ENCODE measurements at regions not wholly inside any gene's neighbourhood (a gene's known extent, or its start where the extent isn't known, plus 50 kb on each side); places are given as distances from the start of the nearest gene placed in this dataset.
"Not testable (repeated sequence)": the region's sequence is repeated elsewhere in the genome, so short reads cannot be mapped to it uniquely, and the experiment has no call there.

DNA sequence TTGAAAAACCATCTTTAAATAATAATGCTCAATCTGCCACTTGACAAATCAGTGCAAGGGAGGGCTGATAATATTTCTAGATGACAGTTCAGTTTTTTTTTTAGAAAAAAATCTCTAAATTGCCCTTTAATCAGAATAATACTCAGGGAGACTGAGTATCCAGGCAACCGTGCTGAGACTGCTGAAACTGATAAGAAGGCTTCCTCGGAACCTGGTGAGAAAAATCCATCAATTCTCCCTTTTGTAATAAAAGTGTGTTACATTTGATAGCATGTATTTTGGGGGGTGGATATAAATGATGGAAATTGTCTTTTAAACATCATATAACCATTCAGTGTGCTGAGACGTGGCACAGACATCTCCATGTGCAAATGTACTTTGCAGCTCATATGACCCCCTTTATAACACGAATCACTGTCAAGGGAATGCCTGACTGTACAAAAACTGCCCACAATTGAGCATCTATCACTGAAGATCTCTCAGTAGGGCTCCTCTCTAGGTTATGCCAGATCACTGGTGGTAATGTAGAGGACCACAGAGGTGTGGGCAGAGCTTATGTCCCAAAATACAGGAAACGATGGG lies 491.1 kb upstream of the ADARB2 start:
- ATAC-seq, result no peak
- no peak for DNase-seq (ENCODE audit: low spot score)
- intact Hi-C loops (cut with DNase I), result no loop called here

DNA sequence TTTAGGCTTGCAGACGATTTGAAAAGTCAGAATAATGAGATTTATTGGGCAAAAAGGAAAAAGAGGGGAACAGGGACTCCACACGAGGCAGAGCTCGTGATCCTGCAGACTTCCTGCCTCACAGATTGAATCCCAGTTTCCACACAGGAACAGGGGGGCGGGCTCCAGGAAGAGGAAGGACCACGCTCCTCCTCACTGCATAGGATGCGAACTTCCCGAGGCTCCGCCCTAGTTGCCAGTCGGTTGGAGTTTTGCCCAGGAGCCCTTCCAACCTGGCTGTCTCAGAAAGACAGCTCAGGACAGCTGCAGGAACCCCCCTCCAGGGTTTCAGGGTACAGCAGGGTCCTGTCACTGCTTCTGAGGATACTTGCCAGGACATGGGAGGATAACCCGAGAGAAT lies 488.3 kb upstream of the ADARB2 start:
- intact Hi-C loops (cut with DNase I), result no loop called here
- DNase-seq (ENCODE audit: low spot score) (no peak), ATAC-seq (no peak)

DNA sequence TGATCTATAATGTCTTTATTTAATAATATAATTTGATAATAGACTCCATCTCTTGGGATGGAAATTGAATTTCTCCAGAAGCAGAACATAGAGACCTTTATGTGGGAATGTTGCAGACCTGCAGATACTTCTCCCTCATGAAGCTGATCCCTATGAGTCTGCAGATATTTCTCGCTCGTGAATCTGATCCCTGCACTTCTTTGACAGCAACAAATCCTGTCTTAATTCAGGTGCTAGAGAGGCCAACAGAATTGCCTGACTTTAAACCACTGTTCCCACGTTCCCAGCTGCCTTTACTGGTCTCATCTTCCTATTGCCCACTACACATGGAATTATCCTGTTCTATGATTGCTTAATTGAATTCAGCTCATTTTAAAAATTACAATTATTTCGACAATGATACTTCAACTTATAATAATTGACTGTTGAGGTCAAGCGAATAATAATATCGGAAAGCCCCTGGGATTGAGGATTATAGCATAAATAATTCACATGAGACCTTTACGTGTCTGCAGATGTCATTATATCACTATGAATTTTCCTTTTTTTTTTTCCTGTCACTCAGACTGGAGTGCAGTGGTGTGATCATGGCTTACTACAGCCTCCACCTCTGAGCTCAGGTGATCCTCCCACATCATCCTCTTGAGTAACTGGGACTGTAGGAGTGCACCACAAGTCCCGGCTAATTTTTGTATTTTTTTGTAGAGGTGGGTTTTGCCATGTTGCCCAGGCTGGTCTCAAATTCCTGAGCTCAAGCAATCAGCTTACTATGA lies 486.4 kb upstream of the ADARB2 start:
- ATAC-seq, result no peak
- intact Hi-C loops (cut with DNase I), result no loop called here
- DNase-seq (ENCODE audit: low spot score), result no peak

DNA sequence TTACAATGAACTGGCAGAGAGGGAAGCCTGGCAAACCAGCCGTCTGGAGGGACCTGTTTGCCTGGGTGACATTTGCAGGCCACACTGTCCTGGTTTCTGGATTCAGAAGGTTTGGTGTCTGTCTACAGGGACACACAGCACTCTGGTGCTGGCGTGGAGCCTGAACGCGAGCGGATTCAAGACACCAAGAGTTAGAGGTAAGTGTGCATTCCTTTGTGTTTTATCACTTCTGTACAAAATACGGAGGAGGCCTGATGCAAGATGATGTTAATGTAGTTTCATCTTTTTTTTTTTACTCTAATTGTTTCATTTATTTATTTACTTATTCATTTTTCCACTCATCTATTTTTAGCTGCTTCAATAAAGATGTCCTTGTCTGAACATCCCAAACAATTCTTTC lies 485.3 kb upstream of the ADARB2 start:
- no peak for DNase-seq (ENCODE audit: low spot score)
- intact Hi-C loops (cut with DNase I), result no loop called here
- no peak for ATAC-seq

DNA sequence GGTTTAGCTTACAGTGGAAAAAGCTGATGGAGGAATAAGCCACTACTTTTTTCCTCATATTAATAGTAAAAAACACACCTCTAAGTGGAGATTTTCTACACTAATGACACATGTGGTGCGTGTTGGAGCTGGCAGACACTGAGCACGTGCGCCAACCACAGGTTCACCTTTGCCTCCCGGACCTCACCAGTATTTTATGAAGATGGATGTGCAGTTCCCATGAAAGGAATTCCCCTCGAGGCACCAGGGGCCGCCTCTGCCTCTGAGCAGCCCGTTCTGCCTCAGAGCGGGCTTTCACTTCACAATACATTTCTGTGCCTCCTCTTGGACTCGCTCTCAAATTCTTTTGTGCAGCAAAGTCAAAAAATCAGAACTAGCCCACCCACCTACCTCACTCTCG lies 477.5 kb upstream of the ADARB2 start:
- DNase-seq (ENCODE audit: low spot score) (no peak), ATAC-seq (no peak)
- intact Hi-C loops (cut with DNase I), result no loop called here

DNA sequence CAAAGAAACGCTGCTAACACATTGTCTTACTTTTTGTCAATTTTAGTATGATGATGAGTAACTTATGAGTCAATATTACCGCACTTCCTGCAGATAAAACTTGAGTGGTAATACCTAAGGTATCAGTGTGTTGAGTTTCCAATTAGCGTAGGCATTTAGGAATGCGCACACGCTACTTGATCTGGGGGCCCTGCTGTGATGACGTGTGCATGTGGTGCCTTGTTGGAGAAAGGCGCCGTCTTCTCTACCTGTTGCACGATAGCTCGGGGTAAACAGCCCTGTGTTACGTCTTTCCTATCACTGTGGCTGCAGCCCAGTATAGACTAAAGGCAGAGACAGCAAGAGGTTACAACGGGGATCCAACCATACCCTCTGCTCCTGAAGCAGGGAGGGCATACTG lies 476.8 kb upstream of the ADARB2 start:
- no peak for ATAC-seq
- no peak for DNase-seq (ENCODE audit: low spot score)
- intact Hi-C loops (cut with DNase I), result no loop called here

DNA sequence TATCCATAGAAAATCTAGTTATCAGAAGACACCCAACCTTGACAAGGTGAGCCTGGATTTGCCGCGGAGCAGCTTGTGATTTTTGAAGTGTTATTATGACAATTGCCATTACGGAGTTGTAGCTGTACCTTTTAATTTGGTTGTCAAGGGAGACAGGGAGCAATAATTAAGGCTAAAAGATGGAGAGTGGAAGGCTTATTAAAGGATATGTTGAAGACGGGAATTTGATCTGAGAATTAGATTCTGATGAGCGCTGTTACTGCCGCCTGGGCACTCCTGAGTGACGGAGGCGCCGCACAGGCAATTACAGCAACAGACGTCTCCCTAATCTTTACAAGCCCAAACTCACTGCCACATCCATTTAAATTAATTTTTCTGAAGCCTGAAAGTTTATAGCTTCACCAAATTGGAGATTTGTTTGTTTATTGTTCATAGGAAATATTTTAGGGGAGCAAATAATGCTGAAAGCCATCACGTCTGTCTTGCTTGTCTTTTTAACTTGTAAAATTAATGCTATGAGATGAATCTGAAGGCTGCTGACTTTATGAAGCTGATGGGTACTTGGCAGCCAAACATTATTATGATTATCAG lies 475.0 kb upstream of the ADARB2 start:
- intact Hi-C loops (cut with DNase I), result no loop called here
- ATAC-seq (no peak), DNase-seq (ENCODE audit: low spot score) (no peak)

DNA sequence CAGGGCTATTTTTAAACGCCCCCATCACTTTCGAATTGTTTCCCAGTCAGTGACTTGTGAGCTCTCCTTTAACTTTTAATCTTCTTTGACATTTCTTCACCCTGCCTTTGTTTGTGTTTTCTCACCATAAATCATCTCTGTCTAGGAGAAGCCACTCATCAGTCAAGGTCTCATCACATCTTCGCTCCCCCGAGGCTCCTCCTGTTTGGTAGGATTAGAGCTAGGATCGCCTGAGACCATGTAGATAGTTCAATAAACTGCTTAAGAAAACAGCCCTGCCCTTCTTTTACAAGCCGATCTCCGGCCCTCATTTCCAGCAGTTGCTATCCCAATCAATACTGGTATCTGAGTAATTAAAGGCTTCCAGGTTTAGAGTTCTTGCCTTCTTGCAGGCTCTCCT lies 472.8 kb upstream of the ADARB2 start:
- no peak for DNase-seq (ENCODE audit: low spot score)
- intact Hi-C loops (cut with DNase I), result no loop called here
- no peak for ATAC-seq

DNA sequence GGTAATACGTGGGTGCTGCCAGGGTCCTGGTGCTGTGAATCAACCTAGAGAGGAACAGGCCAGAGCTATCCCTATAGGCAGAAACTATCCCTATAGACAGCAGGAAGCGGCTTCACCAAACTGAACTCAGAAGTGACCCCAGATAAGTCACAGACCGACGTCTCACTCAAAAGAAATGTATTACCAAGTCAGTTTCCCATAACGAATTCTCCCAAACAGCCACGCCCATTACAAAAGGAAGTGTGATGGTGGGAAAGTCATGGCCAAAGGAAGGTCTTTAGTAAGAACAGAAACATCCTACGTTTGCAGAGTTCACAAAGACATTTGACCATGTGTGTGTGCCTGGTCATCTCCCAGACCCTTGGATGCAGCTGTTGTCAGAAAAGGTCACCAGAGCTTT lies 470.8 kb upstream of the ADARB2 start:
- intact Hi-C loops (cut with DNase I), result no loop called here
- no peak for ATAC-seq
- no peak for DNase-seq (ENCODE audit: low spot score)

DNA sequence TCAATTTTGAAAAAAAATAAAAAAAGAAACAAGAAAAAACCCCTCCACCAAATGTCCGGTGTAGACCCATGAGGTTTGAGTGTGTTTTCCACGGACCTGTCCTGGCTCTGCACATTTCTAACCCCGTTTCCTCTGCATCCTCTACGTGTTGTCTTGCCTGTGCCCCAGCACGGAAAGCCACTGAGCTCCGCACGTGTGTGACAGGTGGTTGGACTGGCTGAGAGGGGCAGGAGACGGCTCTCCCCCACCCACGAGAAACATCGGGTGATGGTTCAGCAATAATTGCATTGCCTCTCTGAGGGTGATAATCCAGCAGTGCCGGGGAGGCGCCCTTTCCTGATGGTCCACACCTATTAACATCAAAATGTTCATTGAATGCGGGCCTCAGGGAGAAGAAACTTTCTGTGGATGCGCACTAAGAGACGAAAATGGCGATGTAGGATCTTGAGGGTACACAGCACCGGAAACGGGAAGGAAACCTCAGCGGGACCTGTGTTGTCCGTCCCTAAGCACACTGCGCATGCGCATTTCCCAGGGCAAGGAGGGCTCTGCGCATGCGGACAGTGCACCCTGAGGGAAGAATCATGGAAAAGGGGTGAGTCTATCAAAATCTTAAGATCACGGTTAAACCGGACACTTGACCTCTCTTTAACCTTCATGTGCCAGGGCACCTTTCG lies 470.1 kb upstream of the ADARB2 start:
- ATAC-seq, result no peak
- intact Hi-C loops (cut with DNase I), result no loop called here

DNA sequence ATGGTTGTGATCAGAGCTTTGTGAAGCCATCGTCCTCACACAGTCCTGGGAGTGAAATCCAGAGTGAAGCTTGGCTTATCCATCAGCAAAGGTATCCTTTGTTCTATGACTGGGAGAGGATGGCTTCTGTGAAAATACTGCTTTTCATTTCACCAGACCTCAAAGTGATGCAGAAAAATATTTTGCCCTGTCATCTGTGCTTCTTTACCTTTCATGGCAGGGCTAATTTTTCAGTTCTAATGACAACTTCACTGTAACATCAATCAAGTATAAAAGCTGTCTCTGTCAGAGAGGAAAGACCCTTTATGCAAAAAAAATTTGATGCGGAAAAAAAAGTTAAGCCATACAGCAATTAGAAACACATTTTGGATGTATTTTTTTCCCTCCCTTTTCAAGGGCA lies 468.1 kb upstream of the ADARB2 start:
- DNase-seq (ENCODE audit: low spot score) (no peak), ATAC-seq (no peak)
- intact Hi-C loops (cut with DNase I), result no loop called here

More for the DNA sequence above, 470.1 kb upstream of the ADARB2 start:
- DNase-seq (ENCODE audit: low spot score), result no peak

DNA sequence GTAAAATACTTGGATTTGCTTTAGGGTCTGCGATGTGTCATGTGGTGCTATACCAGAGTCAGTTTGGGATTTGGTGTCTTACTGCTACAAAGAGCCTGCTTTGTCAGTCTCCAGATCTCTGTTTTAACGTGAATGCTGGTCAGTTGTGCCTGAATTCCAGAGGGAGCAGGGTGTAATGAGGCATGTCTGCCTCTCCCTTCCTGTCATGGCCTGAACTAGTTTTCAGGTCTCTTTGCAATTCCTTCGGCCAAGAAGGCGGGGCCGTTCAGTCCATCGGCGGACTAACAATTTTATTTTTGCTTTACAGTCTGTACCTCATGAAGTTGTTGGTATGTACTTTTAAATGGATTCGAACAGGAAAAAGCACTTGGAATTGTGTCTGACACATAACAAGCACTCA lies 465.1 kb upstream of the ADARB2 start:
- DNase-seq (ENCODE audit: low spot score) (no peak), ATAC-seq (peak; percentile 84)
- intact Hi-C loops (cut with DNase I), result no loop called here

DNA sequence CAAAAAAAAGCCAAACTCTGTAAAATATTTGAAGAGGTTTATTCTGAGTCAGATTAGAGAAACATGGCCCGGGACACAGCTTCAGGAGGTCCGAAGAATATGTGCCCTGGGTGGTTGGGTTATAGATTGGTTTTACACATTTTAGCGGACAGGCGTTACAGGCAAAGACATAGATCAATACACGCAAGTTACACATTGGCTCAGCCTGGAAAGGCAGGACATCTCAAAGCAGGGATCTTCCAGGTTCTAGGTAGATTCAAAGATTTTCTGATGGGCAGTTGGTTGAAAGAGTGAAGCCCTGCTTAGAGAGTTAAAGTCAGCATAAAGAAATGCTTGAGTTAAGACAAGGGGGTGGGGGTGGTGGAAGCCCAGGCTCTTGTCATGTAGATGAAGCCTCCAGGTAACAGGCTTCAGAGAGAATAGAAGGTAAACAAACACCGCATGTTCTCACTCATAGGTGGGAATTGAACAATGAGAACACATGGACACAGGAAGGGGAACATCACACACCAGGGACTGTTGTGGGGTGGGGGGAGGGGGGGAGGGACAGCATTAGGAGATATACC lies 464.3 kb upstream of the ADARB2 start:
- intact Hi-C loops (cut with DNase I), result no loop called here
- ATAC-seq, result no peak
- no peak for DNase-seq (ENCODE audit: low spot score)

DNA sequence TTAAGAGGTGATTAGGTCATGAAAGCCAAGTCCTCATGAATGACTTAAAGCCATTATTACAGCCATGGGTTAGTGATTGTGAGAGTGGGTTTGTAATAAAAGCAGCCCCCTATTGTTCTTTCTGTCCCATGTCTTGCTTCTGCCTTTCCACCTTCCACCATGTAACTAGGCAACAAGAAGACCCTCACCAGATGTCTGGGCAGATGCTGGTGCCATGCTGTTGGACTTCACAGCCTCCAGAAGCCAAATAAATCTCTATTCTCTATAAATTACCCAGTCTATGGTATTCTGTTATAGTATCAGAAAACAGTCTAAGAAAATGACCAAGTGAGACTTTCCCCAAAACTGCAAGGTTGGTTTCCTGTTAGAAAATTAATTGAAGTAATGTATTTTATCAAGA lies 460.3 kb upstream of the ADARB2 start:
- ATAC-seq (no peak), DNase-seq (ENCODE audit: low spot score) (no peak)
- intact Hi-C loops (cut with DNase I), result no loop called here

DNA sequence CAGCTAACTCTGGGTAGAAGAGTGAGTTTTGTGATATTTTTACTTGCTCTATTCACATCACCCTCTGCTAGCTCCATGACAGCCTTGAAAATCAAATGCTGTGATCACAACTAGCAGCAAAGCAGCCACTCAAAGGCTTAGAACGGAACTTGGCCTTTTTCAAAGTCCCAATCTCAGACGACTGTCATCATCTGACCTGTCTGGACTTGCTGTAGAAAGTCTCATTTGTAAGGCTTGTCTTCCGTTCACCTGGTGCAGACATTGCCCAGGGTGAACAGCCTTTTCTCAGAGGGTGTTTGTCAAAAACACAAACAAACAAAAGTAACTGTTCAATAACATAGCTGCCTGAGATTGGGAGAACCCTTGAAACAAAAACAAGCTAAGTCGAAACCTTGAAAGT lies 458.9 kb upstream of the ADARB2 start:
- intact Hi-C loops (cut with DNase I), result no loop called here
- no peak for ATAC-seq
- no peak for DNase-seq (ENCODE audit: low spot score)

DNA sequence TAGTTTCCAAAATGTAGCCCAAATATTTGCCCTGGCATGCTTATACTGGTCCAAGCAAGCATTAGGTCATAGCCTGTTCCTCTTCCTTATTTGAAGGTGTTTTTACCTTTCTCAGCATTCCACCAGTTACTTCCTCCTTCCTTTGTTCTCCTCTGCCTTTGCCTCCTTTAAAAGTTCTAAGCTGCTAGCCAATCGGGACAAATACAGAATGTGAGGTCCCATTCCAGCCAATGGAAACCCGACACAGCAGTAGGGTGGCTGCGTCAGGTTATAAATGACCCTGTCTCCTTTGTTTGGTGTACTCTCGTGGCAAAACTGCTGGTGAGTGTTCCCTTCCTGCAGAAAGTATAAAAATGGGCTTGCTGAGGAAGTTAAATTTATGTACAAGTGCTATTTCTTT lies 452.0 kb upstream of the ADARB2 start:
- intact Hi-C loops (cut with DNase I); DNase-seq (ENCODE audit: low spot score); ATAC-seq: not testable (repeated sequence)

DNA sequence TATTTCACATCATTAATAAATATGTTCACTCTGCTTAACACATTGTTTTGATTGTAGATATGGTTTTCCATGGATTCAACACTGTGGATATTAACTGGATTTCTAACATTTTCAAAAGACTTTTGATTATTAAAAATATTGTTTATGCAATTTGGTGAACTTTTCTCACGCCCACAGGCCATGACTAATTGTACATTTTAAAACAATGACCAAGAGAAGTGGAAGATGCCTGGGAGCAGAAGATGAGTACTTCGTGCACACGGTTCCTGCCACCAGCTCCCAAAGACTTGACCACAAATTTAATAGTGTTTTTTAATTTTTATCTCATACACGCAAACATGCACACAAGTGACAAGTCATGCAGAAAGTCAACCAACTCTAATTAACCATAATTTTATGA lies 451.0 kb upstream of the ADARB2 start:
- no peak for DNase-seq (ENCODE audit: low spot score)
- intact Hi-C loops (cut with DNase I), result no loop called here
- no peak for ATAC-seq

DNA sequence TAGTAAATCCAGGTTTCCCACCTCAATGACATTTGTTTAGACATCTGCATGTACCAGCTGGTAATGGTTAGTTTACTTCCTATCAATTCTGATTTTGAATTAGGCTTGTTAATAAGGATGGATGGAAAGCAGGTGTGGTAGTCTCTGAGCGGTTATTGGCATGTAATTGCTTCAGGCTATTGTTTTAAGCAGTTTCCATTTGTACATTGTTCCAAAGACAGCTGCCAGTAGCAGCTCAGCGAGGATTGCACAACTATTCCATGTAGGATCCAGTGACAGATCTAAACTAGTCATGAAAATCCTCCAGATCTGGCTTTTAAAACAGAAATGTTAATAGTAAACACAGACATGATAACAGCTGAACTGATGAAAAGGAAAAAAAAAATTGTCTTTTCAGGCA lies 436.0 kb upstream of the ADARB2 start:
- intact Hi-C loops (cut with DNase I), result no loop called here
- DNase-seq (ENCODE audit: low spot score), result no peak
- ATAC-seq, result no peak

DNA sequence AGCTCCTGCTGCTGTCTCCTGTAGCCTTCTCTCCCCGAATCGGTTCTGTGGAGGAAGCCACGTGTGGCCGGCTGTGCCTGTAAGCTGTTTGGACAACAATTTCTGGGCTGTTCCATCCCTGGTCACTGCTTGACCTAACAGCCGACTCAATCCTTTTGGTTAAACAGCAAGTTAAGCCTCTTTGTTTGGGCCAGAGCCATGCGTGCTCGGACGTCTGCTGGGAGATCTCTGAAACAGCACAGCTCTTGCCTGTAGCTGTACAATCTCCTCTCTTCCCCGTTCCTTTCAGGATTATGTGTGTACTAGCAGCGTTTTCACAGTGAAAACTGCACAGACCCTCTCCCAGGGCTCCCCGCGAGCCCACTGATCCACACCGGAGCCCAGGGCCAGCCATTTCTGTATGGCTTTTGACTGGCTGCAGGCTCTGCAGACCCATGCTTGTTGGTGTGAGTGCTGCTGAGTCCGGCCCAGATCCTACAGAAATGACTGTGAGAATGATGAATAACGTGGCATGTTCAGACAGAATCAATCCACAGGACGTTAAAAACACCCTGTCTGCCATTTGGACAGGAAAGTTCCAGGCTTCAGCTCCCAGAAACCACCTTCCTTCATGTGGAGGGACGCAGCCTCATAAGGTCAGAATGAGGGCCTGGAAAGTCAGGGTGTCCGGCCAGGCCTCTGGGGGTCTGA lies 428.6 kb upstream of the ADARB2 start:
- intact Hi-C loops (cut with DNase I), result no loop called here
- DNase-seq (ENCODE audit: low spot score) (no peak), ATAC-seq (no peak)

All from sciatic nerve (tissue), 2 donors.